AG09319 (cell line): ENCODE measurements at regions not wholly inside any gene's neighbourhood (a gene's known extent, or its start where the extent isn't known, plus 50 kb on each side); places are given as distances from the start of the nearest gene placed in this dataset.

ENCODE experiments used
- DNase-seq: peaks from one replicate; pipeline ENCODE4 v3.0.0-alpha.2; 2010; ENCODE audit warnings: low read depth; ENCODE audit errors: extremely low read depth
- TF ChIP-seq, protein P1 (sequence below): IDR thresholded peaks from 2 replicates; pipeline ENCODE4 v1.5.1; 2011; ENCODE audit warnings: low read depth, mild to moderate bottlenecking, inconsistent platforms, low read length, moderate library complexity

DNA sequence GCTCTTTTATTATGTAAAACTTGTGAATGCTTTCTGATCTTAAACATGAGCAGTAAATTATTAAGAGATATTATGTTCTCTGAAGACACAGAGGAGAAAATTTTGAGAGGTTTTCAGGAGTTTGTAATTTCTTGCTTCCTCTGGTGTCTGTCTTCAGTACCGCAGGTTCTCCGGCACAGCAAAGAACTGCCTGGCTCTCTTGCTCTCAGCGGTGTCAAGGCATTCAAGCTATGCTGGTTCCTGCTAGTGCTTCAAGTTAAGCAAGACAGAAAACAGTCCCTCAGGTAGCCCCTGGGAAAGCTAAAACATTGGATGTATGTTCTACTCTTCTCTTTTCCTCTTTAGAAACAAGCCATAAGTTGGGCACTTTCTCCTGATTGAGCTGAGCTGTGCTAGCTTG, 120.2 kb upstream of the CENPE start:
- TF ChIP-seq, protein P1, sequence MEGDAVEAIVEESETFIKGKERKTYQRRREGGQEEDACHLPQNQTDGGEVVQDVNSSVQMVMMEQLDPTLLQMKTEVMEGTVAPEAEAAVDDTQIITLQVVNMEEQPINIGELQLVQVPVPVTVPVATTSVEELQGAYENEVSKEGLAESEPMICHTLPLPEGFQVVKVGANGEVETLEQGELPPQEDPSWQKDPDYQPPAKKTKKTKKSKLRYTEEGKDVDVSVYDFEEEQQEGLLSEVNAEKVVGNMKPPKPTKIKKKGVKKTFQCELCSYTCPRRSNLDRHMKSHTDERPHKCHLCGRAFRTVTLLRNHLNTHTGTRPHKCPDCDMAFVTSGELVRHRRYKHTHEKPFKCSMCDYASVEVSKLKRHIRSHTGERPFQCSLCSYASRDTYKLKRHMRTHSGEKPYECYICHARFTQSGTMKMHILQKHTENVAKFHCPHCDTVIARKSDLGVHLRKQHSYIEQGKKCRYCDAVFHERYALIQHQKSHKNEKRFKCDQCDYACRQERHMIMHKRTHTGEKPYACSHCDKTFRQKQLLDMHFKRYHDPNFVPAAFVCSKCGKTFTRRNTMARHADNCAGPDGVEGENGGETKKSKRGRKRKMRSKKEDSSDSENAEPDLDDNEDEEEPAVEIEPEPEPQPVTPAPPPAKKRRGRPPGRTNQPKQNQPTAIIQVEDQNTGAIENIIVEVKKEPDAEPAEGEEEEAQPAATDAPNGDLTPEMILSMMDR: no peak
- no peak for DNase-seq

DNA sequence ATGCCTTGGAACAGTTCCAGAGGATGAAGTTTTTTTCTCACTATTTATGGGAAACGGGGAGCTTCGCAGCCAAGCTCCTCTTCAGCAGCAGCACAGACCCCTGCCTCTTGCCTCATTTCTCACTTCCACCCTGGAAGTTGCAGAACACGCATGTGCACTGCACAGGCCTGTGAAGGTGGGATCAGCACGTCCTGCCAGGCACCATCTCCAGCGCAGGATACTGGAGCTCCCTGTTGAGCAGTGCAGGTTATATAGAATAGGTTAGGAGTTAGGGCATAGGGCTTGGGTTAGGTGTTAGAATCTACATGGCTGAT, 110.1 kb upstream of the CENPE start:
- DNase-seq: no peak
- TF ChIP-seq, protein P1: no peak

DNA sequence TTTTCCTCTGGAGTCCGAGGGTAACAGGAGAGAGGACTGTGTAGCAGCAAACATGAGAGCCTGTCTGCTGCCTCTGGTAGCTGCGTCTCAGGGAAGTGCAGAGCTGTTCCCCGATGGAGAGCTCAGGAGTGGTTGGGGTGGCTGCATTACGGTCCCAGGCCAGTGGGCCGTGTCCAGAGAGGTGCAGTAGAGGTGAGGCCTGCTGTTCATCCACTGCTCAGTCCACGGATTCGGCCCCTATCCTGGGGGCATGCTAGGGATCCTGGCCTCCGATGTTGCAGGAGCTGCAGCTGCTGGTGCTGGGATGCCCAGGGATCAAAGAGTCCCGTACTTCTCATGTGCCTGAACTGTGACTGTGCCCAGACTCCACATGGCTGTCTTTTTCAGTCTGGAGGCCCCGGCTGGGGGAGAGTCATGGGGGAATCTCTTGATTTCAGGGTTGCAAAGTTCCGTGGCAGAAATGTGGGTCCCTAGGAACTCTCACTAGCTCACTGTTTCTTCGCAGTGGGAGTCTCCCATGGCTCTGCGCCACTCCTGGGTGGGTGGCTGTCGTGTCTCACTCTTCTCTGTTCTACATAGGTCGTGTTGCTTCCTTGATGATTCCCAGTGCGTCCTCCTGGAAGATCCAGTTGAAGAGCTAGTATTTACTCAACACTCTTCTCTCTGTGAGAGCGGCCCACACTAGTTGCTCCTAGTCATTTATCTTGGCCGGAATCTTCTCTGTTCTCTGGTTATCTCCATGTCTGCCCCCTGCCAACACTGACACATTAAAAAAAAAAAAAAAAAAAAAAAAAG, 109.5 kb upstream of the CENPE start:
- TF ChIP-seq, protein P1: no peak

DNA sequence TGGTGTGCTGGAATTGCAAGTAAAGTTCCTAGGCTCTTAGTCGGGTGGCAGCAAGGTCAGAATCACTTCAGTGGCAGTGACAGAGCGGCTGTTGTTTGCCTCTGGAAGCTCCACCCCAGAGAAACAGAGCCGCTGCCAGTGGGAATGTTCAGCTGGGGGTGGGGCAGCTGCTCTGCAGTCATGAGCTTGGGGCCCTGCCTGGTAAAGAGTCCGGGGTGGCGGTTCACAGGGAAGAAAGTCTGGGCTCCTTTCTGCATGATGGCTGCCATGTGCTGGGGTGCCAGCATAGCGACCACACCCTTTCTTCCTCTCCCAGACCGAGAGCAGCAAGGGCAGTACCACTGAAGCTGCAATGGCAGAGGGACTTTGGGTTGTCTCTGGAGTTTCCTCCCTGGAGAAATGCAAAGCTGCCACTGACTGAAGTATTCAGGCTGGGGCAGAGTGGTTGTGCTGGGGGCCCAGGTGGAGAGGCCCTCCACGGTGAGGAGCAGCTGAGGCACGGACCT, 108.8 kb upstream of the CENPE start:
- TF ChIP-seq, protein P1: no peak
- no peak for DNase-seq

More for the DNA sequence above, 109.5 kb upstream of the CENPE start:
- no peak for DNase-seq

DNA sequence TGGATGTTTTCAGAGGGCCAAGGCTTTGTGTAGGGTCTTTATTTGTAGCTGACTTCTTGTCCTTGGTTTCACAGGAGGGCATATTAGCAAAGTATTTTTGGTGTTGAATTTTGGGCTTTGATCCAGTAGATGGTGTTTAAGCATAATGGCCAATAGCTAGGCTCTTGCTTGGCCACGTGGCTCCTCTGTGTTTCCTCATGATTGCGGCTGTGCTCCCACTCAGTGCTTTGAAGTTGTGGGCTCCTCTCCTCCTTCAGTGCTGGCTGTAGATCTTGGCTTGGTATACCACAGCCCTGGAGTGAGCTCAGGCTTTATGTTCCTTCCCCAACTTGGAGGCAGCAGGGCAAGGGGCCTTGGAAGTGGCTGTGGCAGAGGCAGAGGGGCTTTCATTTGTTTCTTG, 107.2 kb upstream of the CENPE start:
- DNase-seq: no peak
- TF ChIP-seq, protein P1: no peak

DNA sequence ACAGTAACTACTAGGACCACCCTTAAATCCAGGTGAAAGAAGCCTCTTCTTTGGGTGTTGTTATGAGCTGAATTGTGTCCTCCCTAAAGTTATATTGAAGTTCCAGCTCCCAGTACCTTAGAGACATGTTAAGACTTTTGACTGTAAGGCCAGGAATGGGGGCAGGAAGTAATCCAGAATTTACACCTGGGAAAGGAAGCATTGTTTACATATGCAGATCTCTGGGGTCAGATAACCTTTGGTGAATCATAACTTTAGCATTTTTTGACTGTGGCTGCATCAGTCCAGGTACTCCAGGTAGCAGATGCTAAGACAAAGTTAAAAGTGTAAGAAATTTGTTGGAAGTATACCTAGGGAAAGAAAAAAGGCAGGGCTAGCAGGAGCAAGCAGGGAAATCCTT, 104.9 kb upstream of the CENPE start:
- TF ChIP-seq, protein P1: no peak
- no peak for DNase-seq

DNA sequence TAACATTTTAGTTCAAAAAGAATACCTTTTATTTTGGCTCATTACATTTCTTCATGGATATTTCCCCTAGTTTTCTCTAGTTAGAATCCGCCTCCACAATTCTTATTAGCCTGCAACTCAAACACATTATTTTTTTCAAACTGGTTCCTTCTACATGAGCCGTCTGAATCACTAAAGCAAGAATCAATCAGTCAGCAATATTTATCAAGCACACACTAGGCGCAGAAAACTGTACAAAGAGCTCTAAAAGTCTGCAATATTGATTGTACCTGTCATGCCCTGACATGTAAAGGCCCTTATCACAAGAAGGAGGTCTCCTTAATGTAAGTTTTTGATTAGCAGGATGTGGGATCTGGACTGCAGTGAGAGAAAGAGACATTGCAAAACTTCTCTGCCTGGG, 94.8 kb upstream of the CENPE start:
- no peak for DNase-seq
- TF ChIP-seq, protein P1: no peak
